NCI-H510A (cell line): ENCODE measurements at regions not wholly inside any gene's neighbourhood (a gene's known extent, or its start where the extent isn't known, plus 50 kb on each side); places are given as distances from the start of the nearest gene placed in this dataset.

ENCODE experiments used
- DNase-seq: peaks from one replicate; lab custom pipeline; 2025; lab: John Stamatoyannopoulos, UW

DNA sequence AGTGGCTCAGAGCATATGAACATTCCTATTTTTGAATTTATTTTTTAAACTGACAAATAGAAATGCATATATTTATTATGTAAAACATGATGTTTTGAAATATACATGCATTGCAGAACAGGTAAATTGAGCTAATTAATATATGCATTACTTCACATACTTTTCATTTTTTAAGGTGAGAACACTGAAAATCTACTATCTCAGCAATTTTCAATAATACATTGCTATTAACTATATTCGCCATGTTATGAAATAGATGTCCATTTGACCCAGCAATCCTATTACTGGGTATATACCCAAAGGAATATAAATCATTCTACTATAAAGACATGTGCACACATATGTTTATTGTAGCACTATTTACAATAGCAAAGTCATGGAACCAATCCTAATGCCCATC, 717.7 kb upstream of the PIK3C3 start:
- DNase-seq = no peak

DNA sequence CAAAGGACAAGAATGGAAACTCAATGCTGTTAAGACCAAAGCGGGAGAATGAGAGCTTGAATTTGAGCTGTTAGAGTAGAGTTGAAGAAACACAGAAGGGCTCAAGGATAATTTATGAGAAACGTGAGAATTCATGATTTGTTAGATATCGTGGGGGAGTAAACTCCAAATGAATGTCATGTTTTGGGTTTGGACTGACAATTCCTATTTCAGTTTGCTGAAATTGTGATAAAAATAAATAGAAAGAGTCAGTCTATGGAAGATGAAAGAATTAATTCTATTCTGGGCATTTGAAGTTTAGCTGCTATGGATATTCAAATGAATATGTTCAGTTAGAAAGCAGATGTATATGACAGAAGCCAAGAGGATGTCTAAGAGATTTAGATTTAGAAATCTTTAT, 723.4 kb upstream of the PIK3C3 start:
- no peak for DNase-seq

DNA sequence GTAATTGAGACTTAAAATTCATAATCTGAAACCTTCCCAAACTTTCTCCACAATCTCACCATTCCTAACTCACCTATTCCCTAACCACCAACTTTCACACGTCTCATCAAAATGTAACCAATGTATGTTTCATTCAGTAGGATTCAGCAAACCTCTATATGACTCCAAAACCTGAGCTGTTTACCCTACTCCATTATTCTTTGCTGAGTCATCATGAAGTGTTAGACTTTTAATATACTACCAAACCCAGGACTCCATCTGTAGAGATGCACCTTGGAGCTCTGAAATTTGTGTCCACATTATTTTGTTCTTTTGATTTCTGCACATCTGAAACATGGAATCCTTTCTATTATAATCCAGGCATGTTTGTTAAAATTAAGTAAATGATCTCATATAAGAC, 727.0 kb upstream of the PIK3C3 start:
- DNase-seq = no peak

DNA sequence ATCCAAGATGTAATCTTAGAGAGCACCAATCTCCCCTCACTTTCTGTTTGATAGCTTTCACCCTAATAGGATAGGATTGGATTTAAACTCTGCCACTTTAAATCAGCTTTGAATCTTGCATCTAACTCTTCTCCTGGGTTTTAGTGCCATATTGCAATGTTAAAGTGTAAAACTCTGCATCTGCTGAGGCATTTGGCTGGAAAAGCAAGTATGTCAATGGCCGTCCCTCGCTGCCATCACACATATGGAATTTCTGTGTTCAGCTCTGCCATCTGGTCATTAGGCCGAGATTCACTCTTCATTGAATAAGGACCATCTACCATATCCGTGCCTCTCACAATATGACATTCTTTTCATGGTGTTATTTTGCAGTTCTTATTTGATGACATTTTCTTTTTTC, 728.1 kb upstream of the PIK3C3 start:
- no peak for DNase-seq

DNA sequence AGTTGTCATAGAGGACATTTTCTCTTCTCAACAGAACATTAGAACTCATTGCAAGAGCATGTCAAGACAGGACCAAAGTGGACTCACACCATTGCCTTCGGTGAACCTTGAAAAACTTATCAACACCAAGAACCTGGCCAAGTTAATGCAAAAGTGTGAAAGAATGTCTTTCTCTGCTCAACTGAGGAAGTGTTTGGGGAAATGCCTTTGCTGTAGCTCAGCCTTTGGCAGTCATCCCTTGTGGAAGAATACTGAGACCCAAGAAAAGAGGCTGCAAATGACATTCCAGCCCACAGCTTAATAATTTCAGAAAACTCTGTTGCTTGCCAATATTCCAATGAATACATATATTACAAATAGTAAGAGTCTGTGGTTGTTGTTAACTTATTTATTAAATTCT, 728.8 kb upstream of the PIK3C3 start:
- no peak for DNase-seq

DNA sequence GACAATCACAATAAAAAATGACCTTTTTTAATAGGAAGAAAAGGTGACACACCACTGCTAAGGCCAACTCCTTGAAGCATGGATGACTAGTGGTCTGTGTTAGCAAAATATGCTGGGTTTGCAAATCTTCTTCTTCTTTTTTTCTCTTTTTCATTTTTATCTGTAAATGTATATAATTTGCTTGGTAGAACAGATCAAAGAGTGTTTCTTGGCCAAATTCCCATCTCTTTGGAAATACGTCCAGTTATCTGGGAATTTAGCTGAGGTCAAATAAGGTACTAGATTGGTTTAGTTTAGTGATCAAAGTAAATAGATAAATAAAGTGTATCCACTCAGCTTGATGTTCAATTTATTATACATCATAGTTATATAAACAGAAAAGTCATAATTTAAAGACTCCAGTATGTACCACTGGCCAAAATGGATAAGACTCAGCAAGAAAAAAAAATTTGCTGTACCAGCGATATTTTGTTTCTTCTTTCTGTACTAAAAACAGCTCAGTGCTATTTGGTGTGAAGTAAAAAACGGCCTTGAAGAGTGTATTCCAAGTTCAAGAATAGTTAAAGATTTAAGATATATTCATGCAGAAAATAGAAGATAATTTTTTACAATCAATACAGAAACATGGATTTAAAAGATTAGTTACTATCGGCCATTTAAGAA, 738.6 kb upstream of the PIK3C3 start:
- no peak for DNase-seq

DNA sequence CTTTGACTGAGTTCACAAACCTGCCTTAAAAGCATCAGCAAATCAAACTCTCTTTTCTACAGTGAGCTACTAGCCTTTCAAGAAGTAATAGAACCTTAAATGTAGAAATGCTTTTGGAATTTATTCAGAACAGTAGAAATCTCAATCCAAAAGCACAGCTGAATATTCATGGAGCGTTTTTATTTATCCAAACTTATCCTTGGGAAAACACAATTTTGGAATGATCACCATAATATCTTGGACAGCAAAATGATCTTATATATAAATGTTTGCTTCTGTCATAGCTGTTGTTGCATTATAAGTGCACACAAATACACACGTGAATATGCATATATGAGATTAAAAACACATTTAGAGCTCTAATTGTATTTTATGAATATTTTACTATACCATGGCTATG, 747.3 kb upstream of the PIK3C3 start:
- DNase-seq = no peak

DNA sequence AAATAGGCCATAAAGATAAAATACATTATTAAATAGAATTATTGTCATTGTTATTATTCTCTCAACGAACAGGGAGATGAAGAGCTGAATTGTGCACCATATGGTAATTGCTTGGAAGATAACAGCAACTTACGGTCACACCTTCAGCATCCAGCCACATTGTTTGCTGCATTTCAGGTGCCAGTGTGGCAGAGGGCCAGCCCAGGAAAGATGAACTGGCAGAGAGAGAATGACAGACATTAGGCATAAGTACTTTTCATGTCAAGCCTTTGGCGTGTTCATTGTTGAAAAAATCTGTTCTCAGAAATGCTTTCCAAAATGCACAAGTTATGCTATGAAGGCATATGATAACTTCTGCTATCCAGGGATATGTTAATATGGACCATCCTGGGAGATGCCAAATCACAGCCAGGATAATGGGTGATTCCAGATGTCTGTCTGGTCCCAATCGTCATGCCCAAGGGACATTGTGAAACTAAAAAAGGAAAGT, 748.6 kb upstream of the PIK3C3 start:
- no peak for DNase-seq

DNA sequence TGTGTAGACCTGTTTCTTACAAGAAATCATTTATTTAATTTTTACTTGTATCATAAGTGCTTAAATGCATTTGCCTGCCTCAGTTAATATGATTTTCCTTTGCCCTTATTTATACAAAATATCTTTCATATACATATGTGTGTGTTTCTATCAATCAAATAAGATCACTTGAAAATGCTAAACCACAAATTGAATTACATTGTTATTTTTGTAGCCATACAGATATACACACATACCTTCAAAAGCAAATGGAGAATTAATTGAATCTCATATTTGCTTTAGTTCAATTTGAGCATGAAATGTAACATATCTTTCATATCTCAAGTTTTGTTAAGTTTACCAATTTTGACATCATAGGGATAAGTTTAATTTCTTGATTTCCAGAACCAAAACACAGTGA, 755.8 kb upstream of the PIK3C3 start:
- DNase-seq = no peak

DNA sequence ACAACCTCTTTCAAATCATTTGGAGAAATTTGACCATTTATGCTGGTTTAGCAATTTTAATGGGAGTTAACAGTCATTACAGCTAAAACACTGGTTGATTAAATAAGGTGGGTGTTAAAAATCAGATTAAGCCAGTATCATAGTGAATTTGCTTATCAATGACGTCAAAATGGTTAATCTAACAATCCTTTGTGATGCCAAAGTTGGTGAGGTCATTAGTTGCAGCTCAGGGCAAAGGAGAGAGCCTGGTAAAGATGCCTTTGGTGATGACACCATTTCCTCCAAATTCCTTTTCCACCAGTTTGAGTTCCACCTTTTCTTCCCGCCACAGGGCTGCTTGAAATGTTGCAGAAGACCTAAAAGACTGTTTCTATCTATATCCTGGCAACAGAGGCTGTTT, 757.1 kb upstream of the PIK3C3 start:
- no peak for DNase-seq

DNA sequence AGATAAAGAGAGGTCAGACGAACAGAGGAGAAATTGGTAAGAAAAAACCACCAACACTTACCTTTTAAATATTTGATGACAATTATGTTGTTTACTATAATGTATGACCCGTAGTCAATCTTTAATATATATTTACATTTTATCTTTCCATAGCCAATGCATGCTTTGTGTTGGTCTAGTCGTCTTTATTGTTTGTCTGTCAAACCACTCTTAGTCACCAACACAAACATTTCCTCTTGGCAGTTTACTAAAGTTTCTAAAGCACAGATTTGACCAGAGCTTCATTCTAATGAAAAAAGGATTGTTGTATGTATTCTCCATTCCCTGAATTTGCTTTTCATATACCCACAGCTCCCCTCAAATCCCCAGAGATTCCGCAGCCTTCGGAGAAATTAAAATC, 784.7 kb upstream of the PIK3C3 start:
- no peak for DNase-seq

DNA sequence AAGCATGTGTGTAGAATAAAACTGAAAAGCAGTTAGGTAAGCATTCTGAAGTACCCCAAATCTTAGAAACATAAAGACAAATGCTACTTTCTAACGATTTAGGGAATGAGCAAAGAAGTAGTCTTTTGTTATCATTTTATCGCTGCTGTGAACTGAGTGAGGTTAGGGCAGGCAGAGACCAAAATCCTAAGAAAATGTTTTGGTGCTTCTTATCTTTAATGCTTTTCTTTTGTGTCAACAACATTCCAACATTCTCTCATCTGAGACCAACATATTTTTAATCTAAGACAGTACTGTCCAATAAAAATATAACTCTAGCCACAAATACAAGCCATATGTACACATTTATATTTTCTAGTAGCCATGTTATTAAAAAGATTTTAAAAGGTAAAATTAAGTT, 789.4 kb upstream of the PIK3C3 start:
- DNase-seq = no peak

DNA sequence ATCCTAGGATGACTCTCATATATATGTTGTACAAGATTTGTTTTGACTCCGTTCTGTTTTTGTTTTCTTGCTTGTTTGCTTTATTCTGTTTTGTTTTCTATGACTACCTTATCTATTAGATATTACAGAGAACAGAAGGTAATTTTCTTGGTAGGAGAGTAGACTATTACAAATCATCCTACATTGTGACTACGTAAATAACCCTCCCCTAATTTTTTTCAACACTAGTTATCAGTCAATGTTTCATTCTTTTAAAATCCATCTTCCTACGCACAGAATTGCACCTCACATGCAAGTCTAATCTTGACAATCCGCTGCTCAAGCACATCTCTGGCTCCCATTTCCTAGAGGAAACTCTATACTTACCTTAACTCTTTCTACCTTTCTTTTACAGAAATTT, 792.3 kb upstream of the PIK3C3 start:
- DNase-seq = no peak

DNA sequence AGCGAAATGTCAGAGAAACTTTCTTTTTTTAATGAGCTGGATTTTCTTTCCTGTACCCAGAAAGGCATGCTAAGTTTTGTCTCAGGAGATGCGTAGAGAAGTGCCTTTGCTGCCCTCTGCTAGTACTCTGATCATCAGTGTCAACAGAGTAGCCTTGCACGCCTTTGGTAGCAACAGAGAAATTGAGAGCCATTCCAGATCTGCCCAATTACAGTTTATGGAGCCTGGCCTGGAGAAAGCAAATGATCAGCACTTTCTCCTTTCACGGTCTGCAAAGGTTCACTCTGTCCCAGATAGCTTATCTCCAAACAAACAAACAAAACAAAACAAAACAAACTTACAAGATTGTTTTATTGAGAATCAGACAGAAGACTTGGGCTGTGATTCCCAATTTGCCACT, 792.8 kb upstream of the PIK3C3 start:
- DNase-seq = no peak

DNA sequence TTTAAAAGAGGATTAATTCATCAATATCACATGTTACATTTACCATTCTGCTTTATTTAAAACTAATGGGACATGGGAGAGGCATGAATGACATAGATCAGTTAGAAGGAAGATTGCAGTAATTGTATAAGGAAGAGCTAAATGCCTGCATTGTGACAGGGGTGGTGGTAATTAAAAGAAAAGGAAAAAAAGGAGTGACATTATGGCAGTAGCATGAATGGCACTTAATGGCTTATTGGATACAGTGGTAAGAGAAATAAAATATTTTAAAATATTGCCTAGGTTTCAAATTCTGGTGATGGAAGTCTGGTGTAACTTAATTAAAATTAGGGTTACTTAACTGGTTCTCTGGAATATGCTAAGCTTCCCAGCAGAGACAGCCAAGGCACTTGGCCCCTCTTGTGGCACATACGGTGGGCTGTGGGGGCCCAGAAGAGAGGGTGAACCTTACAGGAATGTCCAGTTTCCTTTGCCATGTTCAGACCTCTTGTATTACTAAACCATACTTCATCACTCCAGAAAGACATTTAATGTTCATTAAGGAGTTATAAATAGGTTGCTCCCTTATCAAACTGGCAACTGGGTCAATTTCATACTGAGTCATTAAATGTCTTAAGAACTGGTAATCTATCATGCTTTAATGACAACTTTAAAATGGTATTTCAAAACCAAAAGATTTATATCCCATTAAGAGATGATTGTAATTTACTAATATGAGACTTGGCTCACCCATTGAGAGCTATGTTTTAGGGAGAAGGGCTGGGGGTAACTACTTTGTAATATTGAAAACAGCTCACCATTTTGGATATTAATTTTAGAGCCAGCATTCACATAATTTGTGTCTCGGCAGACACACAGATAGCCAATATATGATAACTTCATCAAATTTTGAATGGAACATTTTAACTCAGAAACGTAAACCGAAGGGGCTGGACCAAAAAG, 798.9 kb upstream of the PIK3C3 start:
- DNase-seq = no peak

DNA sequence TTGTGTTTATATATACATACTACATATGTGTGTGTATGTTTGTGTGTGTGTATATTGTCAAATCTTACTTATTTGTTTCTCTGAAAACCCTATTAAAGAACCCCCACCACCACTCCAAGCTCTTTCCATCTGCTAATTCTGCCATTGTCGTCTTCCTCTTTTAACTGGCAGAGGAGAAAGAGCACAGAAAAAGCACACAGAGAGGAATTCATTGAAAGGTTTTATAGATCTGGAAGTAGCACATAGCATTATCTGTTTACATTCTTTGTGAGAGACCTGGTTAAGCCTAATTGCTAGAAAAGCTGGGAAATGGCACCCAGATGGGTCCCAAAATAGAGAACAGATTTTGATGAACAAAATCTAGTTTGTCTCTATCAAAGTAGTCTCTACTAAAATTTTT, 800.0 kb upstream of the PIK3C3 start:
- DNase-seq = no peak

DNA sequence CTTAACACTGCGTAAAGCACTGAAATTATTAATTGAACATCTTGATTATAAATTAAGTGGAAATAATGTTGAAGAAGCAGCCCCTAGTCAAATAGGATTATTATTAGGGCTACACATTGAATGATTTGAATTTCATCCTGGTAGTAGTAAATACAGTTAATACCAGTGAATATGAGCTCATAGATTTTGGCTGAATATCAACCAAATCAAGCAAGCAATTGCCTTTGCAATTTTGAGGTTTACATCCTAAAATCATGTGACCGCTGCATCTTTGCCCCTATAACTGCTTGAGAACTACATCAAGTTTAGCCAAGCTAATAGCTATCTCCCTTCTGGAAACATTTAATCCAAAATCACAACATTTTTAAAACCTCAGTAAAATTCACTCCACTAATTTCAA, 801.2 kb upstream of the PIK3C3 start:
- no peak for DNase-seq

DNA sequence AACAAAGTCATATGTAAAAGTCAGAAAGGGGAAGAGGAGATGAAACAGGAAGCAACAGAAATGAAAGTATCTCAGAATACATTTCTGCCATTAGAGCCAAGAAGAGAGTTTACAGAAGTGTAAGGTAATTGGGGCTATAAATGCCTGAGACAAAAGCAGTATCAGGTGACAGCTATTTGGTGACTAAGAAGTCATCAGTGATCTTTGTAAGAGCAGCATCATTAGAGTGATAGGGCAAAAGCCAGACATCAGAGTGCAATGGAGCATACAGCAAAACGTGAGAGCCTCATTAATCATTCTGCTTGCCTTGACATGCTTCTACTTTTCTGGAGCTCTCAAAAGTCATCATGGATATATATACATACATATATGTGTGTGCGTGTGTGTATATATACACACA, 804.7 kb upstream of the PIK3C3 start:
- peak; percentile 10 for DNase-seq

DNA sequence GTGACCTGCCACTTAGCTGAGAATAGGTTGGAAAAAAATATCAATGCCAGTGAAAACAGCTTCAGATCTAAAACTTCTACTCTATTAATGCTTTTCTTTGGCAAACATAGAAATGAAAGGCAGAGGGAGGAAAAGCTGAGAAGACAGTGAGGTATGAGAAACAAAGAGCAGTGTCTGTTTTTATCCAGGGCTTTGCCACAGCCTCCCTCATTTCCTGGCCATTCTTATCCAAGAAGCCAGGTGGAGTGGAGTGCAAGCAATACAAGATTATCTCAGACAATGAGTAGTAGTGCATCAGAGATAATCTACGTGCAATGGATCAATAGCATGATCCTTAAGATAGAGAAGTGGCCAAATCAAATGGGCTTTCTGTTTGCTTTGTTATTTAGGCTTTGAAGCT, 808.7 kb upstream of the PIK3C3 start:
- DNase-seq = no peak

DNA sequence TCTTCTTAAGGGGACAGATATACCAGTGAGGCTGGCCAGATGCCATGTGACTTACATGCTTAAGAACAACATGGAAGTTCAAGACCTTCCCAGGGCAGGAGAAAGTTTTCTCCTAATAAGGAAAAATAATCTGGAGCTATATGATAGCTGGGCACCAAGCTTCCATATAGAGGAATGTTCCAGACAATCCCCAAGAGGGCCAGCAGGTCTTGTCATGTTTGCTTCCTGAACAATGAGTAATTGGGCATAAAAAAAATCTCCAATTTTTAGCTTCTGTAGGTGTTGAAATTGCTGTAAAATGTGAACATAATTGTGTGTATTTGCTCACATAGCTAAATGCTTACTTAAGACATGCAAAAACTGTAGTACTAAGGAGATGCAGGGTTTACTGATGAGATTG, 809.5 kb upstream of the PIK3C3 start:
- no peak for DNase-seq

DNA sequence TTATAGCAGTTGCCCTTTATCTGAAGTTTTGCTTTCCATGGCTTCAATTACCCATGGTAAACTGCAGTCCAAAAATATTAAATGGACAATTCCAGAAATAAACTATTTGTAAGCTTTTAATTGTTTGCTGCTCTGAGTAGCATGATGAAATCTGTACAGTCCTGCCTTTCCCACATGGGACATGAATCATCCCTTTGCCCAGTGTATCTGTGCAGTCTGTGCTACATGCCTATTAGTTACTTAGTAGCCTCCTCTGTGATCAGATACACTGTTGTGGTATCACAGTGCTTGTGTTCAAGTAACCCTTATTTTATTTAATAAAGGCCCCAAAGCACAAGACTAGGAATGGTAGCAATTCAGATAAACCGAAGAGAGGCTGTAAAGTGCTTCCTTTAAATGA, 810.6 kb upstream of the PIK3C3 start:
- DNase-seq = no peak

DNA sequence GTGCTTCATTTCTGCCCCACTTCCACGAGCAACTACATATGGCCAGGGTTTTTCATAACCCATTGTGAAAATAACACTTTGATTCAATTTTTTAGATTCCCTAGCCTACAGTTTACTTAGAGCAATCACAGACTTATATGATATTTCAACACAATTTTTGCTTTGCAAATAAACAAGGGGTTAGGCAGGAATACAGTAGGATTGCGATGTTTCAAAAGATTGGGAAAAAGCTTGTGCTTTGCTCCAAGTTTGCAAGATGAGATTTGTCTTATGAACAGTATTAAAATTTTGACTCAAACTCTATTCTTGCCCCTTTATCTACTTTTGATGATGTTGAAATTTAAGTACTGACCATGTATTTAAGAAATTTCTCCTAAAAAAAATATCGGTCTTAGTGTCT, 814.5 kb upstream of the PIK3C3 start:
- no peak for DNase-seq

DNA sequence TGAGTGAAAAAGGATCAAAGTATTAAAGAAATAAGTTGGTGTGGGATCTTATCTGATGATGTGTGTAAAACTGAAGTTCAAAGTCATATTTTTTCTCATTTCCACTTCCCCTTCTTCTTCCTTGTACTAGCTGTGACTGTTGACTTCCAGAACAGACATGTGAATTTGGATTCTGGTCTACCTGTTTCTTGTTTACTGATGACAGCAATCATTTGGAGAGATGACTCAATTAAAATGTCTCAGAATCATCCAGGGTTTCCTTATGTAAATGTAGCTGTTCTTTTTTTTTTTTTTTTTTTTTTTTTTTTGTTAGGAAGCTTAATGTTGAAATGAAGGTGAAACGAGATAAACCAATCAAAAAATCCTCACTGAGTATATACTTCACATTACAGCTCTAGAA, 819.9 kb upstream of the PIK3C3 start:
- DNase-seq = no peak

DNA sequence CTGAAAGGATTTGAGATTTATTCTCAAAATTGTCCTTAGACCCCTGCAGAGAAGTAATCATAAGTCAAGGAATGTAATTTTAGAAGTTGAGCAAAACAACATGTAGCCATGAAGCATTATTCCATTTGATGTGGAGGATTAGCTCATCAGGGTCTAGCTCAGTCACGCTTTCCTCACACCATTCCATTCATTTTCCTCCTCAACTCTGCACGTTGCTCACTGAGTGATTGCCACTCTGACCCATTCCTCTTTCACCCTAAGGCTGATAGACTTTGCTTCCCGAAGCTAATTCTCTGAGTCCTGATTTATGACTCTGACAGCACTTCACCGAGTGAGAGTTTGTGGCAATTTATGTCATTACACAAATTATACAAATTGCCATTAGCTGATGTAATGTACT, 820.6 kb upstream of the PIK3C3 start:
- DNase-seq = no peak
